Duodenal mucosa (tissue), 2 donors: ENCODE measurements at regions not wholly inside any gene's neighbourhood (a gene's known extent, or its start where the extent isn't known, plus 50 kb on each side); places are given as distances from the start of the nearest gene placed in this dataset.

Experiments
- H3K27ac ChIP-seq: one replicate; pipeline ENCODE4 v1.7.0; 2013; ENCODE audit warnings: low read depth, low read length
- H3K27me3 ChIP-seq, 2 donors: one replicate each; pipeline ENCODE4 v1.7.0; 2013; ENCODE audit warnings: low read length in 2 of 2, control low read depth in 1 of 2; ENCODE audit not compliant: insufficient read depth in 2 of 2, control insufficient read depth in 1 of 2
- H3K36me3 ChIP-seq, 2 donors: one replicate each; pipeline ENCODE4 v1.7.0; 2013; ENCODE audit warnings: low read length in 2 of 2, control low read depth in 1 of 2; ENCODE audit not compliant: insufficient read depth in 2 of 2, control insufficient read depth in 1 of 2
- H3K4me1 ChIP-seq, 2 donors: one replicate each; pipeline ENCODE4 v1.7.0; 2013; ENCODE audit warnings: low read length in 2 of 2, control low read depth in 1 of 2; ENCODE audit not compliant: insufficient read depth in 2 of 2, control insufficient read depth in 1 of 2
- H3K4me3 ChIP-seq, 2 donors: one replicate each; pipeline ENCODE4 v1.7.0; 2013; ENCODE audit warnings: low read length in 2 of 2, low read depth in 1 of 2
- H3K9ac ChIP-seq, 2 donors: one replicate each; pipeline ENCODE4 v1.7.0; 2013; ENCODE audit warnings: low read length in 2 of 2, low read depth in 1 of 2
- H3K9me3 ChIP-seq, 2 donors: one replicate each; pipeline ENCODE4 v1.7.0; 2013; ENCODE audit warnings: low read length in 2 of 2, control low read depth in 1 of 2; ENCODE audit not compliant: control insufficient read depth in 1 of 2

DNA sequence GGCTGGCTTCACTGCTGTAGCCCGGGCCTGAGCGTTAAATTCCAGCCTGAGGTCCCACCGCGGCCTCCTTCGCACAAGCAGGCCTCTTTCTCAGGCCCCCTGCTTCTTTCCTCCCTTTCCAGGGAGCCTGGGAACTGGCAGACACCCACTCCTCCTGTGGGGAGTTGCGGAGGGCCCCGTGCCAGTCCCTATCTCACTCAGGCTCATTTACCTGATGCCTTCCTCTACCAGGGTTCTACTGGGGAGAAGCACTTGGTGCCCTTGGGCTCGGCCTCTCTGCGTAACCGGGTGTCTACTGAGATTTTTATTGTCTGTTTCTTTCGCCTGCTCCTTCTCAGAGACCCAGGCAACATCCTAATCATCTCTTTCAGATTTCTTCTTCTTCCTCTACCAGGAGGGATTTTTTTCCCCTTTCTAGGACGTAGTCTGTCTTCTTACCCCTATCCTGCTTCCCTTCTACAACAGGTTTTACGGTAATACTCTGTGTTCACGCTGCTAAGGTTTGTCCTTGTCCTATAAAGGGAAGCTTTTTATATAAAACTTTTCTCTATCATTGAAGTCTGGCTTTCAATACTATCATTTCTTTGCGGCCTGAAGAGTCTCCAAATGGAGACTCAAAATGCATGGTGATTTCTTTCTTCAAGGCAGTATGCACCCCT lies 135.4 kb upstream of the GPR12 start:
- Histone ChIP-seq H3K27ac (no peak overlapping the region), H3K9me3 (no peaks in the 10 kb centered on the region), H3K36me3 (no peaks in the 10 kb centered on the region), H3K9ac (no peak overlapping the region), H3K4me3 (no peak overlapping the region), H3K27me3 (peaks cover 0 to 4% of the 10 kb centered on the region in 2 donors), H3K4me1 (no peaks in the 10 kb centered on the region)

DNA sequence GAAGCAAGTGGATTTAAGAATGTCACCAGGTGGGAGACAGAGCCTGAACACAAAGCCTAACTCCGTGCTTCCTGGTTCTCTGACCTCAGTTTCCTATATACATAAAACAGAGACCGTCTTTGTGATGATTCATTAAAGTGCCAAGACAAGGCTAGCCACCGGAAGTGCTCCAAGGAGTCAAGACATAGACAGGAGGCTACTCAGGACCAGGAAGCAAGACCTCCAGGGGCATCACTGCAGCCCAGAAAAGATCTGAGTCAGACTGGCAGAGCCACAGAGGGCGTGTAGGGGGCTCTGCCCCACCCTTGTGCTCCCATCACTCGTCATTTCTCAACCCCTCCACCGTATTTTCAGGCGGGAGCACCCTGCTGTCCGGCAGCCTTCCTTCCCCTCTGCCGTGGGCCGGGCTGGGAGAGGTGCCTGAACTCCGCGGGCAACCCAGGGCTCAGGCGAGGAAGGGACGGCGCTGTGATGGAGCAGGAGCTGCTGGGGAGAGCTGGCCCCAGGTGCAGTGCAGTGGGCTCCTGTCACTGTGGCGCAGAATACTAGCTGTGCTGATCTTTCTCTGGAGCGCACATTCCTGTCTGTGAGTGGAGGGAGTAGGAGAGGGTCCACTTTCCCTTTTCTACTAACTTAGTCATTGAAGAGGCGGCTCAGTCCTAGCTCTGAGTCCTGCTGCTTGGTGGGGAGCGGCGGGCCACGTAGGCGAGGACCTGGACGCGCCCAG lies 134.7 kb upstream of the GPR12 start:
- Histone ChIP-seq H3K36me3 (no peaks in the 10 kb centered on the region), H3K4me1 (no peaks in the 10 kb centered on the region), H3K9me3 (no peaks in the 10 kb centered on the region), H3K4me3 (no peak overlapping the region), H3K27ac (no peak overlapping the region), H3K27me3 (peaks cover 0 to 4% of the 10 kb centered on the region in 2 donors), H3K9ac (no peak overlapping the region)

DNA sequence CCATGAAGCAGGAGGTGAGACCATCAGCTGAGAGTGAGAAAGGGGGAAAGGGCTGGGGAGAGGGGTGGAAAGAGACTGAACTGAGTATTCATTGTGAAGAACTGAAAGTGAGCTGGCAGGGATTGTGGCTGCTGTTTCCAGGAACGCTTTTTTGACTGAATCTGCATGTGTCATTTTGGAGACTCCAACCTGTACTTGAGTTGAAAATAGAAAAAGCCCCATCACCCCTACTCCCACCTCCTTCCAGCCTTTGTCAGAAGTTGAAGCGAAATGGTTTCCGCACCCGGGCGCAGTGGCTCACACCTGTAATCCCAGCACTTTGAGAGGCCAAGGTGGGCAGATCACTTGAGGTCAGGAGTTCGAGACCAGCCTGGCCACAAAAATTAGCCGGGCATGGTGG lies 128.0 kb upstream of the GPR12 start:
- Histone ChIP-seq H3K9me3 (no peaks in the 10 kb centered on the region), H3K4me3 (no peak overlapping the region), H3K4me1 (no peaks in the 10 kb centered on the region), H3K9ac (no peak overlapping the region), H3K36me3 (no peaks in the 10 kb centered on the region), H3K27me3 (peaks cover 0 to 2% of the 10 kb centered on the region in 2 donors), H3K27ac (no peak overlapping the region)

DNA sequence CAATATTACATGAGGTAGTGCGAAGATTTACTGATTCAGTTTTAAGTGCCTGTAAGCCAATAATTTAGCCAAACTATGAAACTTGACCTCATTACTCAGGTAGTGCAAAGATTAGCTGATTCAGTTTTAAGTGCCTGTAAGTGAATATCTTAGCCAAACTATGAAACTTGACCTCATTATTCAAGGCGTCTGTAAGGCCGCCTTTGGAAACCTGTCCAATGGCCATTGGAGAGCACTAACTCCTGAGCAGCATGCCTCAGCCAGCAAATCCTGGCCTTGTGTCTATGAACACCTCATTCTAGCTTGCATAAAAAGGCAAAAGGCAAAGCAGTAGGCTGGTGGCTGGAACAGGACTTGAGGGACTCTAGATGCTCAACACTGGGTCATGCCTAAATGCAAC lies 127.0 kb upstream of the GPR12 start:
- Histone ChIP-seq H3K9me3 (no peaks in the 10 kb centered on the region), H3K27me3 (peaks cover 0 to 2% of the 10 kb centered on the region in 2 donors), H3K9ac (no peak overlapping the region), H3K36me3 (no peaks in the 10 kb centered on the region), H3K27ac (no peak overlapping the region), H3K4me3 (no peak overlapping the region), H3K4me1 (no peaks in the 10 kb centered on the region)

DNA sequence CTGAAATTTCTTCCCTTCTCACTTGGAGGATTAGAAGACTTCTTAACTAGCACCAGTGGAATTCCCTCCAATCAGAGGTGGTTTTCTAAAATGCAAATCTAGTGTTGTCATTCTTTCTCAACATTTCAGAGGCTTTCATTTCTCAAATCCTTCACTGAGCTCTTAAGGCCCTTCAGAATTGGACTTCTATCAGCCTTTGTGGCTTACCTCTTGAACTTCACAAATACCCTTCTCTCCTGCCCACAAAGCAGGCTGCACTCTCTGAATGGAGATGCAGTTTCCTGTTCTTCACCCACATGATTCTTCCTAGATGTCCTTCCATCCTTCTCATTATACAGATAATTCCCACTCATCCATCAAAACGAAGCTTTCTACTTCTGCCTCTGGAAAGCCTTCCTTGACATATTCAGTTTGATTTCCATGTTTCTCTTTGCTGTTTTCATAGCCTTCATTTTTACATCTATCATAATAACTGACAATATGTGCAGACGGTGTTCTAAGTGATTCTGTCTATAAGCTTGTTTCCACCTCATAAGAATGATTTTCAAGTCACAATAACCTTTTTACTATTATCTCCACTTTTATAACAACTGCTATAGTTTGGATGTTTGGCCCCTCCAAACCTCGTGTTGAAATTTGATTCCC lies 123.1 kb upstream of the GPR12 start:
- Histone ChIP-seq H3K4me1 (no peaks in the 10 kb centered on the region), H3K9me3 (no peaks in the 10 kb centered on the region), H3K36me3 (no peaks in the 10 kb centered on the region), H3K27me3 (peaks cover 0 to 5% of the 10 kb centered on the region in 2 donors), H3K4me3 (no peak overlapping the region), H3K9ac (no peak overlapping the region), H3K27ac (no peak overlapping the region)

DNA sequence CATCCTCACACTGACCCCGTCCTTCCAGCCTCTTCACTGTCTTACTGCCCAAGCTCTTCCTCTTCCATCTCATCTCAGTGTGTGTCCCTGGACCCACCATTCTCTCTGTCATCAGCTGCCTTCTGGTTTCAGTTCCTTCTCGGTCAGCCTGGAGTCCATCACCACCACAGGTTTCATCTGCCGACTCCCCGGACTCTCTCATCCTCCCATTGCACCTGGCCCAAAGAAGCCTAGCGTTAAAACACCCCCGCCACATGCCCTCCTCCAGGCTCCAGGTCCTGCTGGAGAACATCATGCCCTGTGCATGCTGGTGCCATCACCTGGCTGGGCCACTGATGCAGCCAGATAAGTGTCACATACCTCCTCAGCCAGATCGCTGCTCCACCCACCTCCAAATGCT lies 122.1 kb upstream of the GPR12 start:
- H3K27me3 ChIP-seq = peaks cover 0 to 5% of the 10 kb centered on the region in 2 donors
- H3K9ac ChIP-seq = no peak overlapping the region
- no peaks in the 10 kb centered on the region for H3K9me3 ChIP-seq
- no peaks in the 10 kb centered on the region for H3K4me1 ChIP-seq
- no peaks in the 10 kb centered on the region for H3K36me3 ChIP-seq
- H3K4me3 ChIP-seq = no peak overlapping the region
- no peak overlapping the region for H3K27ac ChIP-seq

DNA sequence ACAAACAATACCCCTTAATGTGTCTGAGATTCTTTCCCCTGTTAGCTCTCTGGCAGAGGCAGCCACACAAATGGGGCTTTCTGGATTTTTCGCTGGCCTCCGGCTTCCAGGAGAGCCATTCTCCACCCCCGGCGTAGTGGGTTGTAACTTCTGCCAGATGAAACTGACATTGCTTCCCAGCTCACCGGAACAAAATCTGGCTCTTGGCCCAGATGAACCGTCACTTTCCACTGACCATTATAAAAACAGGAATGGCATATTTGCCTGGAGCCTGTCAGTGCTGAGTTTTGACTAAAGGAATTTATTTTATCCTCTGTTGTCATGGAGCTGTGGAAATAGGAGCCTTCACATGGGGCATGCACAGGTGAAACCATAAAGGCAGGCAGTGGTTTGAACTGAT lies 120.6 kb upstream of the GPR12 start:
- H3K27ac ChIP-seq = no peak overlapping the region
- H3K27me3 ChIP-seq = peaks cover 0 to 3% of the 10 kb centered on the region in 2 donors
- no peak overlapping the region for H3K4me3 ChIP-seq
- H3K9ac ChIP-seq = no peak overlapping the region
- H3K9me3 ChIP-seq = peaks cover 0 to 6% of the 10 kb centered on the region in 2 donors
- H3K36me3 ChIP-seq = no peaks in the 10 kb centered on the region
- H3K4me1 ChIP-seq = no peaks in the 10 kb centered on the region

DNA sequence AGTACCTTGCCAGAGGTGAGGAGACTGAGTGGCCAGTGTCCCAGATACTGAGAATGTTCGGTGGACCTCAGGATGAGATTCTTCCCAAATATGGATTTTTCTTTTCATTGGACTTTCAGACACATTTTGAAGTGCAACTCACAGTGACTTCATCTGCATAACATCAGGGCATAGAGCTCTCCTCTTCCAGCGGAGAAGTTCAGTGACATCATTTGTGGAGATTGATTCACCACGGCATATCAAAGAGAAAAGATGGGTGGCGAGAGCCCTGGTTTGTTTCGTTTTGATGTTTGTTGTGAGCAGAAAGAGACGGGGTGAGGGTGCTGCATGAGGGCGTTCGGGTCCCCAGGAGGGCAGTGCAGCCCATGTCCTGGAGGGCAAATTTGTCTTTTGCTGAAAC lies 120.1 kb upstream of the GPR12 start:
- Histone ChIP-seq H3K9me3 (peaks cover 0 to 7% of the 10 kb centered on the region in 2 donors), H3K9ac (no peak overlapping the region), H3K27me3 (peaks cover 0 to 3% of the 10 kb centered on the region in 2 donors), H3K36me3 (no peaks in the 10 kb centered on the region), H3K4me3 (no peak overlapping the region), H3K27ac (no peak overlapping the region), H3K4me1 (no peaks in the 10 kb centered on the region)

DNA sequence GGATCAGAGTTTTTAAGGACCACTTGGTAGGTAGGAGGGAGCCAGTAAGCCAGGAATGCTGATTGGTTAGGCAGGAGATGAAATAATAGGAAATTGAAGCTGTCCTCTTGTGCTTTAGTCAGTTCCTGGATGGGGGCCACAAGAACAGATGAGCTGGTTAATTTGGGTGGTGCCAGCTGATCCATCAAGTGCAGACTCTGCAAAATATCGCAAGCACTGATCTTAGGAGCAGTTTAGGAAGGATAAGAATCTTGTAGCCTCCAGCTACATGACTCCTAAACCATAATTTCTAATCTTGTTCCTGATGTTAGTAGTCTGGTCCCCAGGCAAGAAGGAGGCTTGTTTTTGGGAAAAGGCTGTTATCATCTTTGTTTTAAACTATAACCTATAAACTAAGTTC lies 117.9 kb upstream of the GPR12 start:
- Histone ChIP-seq H3K27ac (no peak overlapping the region), H3K4me1 (no peaks in the 10 kb centered on the region), H3K4me3 (no peak overlapping the region), H3K9ac (no peak overlapping the region), H3K27me3 (peaks cover 0 to 3% of the 10 kb centered on the region in 2 donors), H3K9me3 (peaks cover 0 to 7% of the 10 kb centered on the region in 2 donors), H3K36me3 (no peaks in the 10 kb centered on the region)

DNA sequence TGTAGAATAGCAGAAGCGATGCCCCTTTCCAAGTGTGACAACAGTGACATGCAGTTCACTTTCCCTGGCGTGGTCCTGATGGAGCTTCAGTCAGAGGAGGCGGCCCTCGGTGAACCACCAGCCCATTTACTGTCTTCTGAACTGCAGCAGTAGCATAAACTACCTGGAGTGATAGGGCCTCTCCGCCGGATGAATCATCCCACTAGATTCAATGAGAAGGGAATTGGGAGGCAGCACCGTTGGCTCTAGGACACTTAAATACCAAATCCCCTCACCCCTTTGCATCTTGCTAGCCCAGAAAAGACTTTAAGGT lies 112.8 kb upstream of the GPR12 start:
- H3K9me3 ChIP-seq = peaks cover 0 to 7% of the 10 kb centered on the region in 2 donors
- H3K36me3 ChIP-seq = no peaks in the 10 kb centered on the region
- H3K27ac ChIP-seq = no peak overlapping the region
- H3K4me3 ChIP-seq = no peak overlapping the region
- H3K9ac ChIP-seq = no peak overlapping the region
- H3K27me3 ChIP-seq = no peaks in the 10 kb centered on the region
- no peaks in the 10 kb centered on the region for H3K4me1 ChIP-seq
